HT1080 (cell line): ENCODE measurements at regions not wholly inside any gene's neighbourhood (a gene's known extent, or its start where the extent isn't known, plus 50 kb on each side); places are given as distances from the start of the nearest gene placed in this dataset.
"Not testable (repeated sequence)": the region's sequence is repeated elsewhere in the genome, so short reads cannot be mapped to it uniquely, and the experiment has no call there.

Experiments
- DNase-seq: peaks from one replicate; pipeline ENCODE4 v3.0.0-alpha.2; 2015; ENCODE audit warnings: low read depth

- DNase-seq = not testable (repeated sequence)
Observed at GRCh38 chr1:220475608-220476007, 52.3 kb upstream of the MARK1 start.

- DNase-seq = not testable (repeated sequence)
Observed at GRCh38 chr1:220475141-220475540, 52.8 kb upstream of the MARK1 start.

DNA sequence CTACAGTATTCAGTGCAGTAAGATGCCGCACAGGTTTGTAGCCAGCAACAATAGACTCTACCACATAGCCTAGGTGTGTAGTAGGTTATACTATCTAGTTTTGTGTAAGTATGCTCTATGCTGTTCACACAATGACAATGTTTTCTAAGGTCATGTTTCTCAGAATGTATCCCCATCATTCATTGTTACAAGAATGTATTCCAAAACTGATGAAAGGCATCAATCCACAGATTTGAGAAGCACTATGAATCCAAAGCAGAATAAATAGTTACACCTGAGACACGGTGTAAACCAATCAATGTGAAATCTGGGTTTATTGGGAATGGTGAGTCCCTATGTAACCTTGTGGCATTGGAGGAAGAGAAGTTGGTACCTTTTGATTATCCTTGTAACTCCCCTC lies 54.5 kb upstream of the MARK1 start:
- DNase-seq = no peak

DNA sequence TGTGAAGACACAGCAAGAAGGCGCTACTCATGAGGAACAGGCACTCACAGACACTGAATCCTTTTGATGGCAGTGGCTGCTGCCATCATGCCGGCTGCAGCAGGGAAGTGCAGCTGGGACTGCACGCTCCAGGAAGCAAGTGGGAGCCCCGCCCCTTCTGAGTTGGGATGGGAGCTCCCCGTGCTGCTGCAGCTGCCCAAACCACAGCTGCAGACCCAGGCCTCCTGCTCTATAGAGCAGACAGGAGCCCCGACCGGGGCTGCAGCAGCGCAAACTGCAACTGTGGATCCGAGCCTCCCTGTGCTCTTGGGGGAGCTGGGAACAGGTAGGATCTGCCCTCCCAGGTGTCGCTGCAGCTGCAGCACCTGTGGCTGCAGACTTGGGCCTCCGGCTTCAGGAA lies 65.2 kb upstream of the MARK1 start:
- DNase-seq = no peak

- DNase-seq = no peak
Observed at GRCh38 chr1:220458936-220459335, 69.0 kb upstream of the MARK1 start.

DNA sequence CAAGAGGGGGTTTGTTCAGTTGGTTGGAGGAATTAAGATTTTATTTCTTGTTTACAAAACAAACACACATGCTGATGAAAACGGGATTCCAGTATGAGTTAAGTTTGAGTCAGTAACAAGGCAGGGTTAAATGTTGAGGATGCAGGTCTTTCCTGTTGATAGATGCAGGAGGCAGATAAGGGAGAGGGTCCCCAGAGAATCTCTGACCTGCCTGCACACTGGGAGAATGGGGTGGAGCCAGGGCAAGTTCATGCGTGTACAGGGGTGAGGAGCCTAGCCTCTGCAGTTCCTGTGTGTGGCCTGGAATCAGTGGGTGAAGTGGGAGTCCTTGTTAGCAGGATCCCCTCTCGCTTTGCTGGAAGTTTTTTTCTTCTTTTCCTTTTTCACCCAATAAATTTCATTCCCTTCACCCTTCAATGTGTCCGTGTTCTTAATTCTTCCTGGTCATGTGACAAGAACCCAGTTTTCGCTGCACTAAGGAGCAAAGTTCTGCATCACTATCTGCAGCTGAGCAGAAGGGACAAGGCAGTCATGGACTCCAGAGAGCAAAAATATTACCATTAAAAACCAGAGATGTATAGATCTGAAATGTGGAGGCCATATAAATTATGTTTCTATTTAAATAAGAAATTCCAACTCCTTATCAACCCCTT lies 69.9 kb upstream of the MARK1 start:
- no peak for DNase-seq

GRCh38 chr1:220455559-220455958 lies 72.4 kb upstream of the MARK1 start:
- no peak for DNase-seq

- DNase-seq = no peak
Observed at GRCh38 chr1:220454155-220454777, 73.7 kb upstream of the MARK1 start.

GRCh38 chr1:220453371-220453770 lies 74.6 kb upstream of the MARK1 start:
- DNase-seq = no peak

GRCh38 chr1:220451532-220451931 lies 76.4 kb upstream of the MARK1 start:
- no peak for DNase-seq

- no peak for DNase-seq
Observed at GRCh38 chr1:220450927-220451326, 77.0 kb upstream of the MARK1 start.

- no peak for DNase-seq
Observed at GRCh38 chr1:220448217-220448616, 79.7 kb upstream of the MARK1 start.

DNA sequence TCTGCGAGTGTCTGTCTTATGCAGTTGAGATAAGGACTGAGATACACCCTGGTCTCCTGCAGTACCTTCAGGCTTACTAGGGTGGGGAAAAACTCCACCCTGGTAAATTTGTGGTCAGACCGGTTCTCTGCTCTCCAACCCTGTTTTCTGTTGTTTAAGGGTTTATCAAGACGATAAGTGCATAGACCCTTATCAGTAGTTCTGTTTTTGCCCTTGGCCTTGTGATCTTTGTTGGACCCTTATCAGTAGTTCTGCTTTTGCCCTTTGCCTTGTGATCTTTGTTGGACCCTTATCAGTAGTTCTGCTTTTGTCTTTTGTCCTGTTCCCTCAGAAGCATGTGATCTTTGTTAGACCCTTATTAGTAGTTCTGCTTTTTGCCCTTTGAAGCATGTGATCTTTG lies 83.3 kb upstream of the MARK1 start:
- DNase-seq = not testable (repeated sequence)

DNA sequence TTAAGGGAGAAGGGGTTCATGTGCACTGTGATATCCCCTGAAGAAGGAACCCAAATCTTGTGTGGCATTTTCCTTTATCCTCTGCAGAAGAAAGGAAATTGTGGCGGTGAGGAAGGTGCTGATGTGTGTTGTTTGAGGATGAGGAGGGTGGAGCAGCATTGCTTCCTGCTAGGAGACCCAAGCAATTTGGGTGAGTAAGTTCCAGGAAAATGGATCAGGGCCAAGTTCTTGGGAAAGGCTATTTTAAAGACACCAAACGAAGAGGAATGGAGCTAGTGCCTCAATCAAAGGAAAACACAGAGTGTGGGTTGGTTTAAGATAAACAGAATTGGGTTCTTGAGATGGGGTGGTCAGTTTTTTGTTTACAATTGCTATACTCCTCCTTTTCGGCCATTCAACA lies 86.7 kb upstream of the MARK1 start:
- DNase-seq = peak; percentile 41

GRCh38 chr1:220438741-220439140 lies 89.2 kb upstream of the MARK1 start:
- no peak for DNase-seq

GRCh38 chr1:220432408-220432807 lies 95.5 kb upstream of the MARK1 start:
- DNase-seq = peak; percentile 55

DNA sequence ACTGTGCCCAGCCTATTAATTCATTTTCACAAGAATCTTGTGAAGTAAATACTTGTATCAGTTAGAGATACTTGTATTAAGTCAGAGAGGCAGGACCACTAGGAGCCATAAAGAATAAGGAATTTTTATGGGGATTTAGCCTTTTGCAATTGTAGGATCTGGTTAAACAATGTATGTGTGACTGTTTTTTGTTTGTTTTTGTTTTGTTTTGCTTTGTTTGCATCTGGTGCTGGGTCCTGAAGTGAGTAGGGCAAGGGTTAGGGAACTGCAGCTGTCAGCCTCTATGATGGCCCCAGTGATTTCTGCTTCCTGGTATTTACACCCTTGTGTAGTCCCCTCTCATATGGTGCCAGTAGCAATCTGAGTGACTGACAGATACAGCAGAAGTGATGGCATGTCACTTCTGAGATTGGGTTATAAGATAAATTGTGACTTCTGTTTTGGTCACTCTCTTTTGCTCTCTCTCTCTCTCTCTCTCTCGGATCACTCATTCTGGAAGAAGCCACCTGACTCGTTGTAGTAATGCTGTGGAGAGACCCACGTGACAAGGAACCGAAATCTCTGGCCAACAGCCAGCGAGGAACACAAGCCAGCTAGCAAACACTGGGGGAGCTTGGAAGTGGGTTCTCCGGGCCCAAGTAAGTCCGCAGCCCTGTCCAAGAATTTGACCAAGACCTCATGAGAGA lies 96.2 kb upstream of the MARK1 start:
- DNase-seq = no peak

DNA sequence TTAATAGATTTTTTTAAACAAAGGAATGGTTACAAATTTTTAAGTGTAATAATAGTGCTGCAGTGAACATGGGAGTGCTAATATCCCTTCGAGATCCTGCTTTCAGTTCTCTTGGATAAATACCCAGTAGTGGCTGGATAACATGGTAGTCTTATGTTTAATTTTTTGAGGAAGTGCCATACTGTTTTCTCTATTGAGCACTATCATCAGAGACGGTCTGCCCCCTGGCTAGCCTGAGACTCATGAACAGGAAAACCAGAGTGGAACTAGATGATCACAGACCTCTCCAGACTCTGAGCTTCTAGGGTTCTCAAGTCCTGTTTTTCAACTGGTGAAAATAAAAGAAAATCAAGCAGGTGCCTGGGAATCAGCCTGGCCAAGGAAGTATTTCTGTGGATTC lies 97.3 kb upstream of the MARK1 start:
- no peak for DNase-seq

GRCh38 chr1:220430059-220430458 lies 97.9 kb upstream of the MARK1 start:
- no peak for DNase-seq

- DNase-seq = peak; percentile 17
Observed at GRCh38 chr1:220426989-220427388, 100.9 kb upstream of the MARK1 start.

GRCh38 chr1:220425852-220426251 lies 102.1 kb upstream of the MARK1 start:
- no peak for DNase-seq

- no peak for DNase-seq
Observed at GRCh38 chr1:220421508-220421907, 106.4 kb upstream of the MARK1 start.

DNA sequence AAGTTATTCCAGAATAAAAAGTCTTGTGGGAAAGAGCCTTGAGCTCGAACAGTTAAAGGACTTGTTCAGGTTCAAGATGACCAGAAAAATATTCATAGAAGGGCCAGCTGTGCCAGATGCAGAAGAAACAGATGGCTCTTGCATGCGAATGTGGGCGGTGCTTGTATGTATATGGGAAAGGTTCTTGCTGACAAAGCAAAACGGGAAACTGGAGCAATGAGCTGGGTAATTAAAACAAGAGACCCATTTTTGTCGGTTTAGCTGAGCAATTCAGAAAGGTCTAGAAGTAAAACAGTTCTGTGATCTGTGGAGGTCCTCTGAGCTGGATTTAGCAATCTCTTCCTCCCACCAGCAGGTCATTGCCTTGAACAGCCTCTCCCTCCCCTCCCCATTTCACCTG lies 107.2 kb upstream of the MARK1 start:
- no peak for DNase-seq
